IMR-90 (cell line): ENCODE measurements at regions not wholly inside any gene's neighbourhood (a gene's known extent, or its start where the extent isn't known, plus 50 kb on each side); places are given as distances from the start of the nearest gene placed in this dataset.
"Not testable (repeated sequence)": the region's sequence is repeated elsewhere in the genome, so short reads cannot be mapped to it uniquely, and the experiment has no call there.

Experiments
- ATAC-seq: fragments of 200-7000 bp; cut with Tn5 transposase; 2 replicates; pipeline ENCODE4 v1.9.1; 2020; ENCODE audit warnings: low read depth, mild to moderate bottlenecking, moderate library complexity
- BruUV-seq: library from RNA; stranded (reverse); fragments of 400-500 nt; replicated peaks from 2 replicates; lab custom pipeline; 2021; lab: Mats Ljungman, UMichigan
- CTCF ChIA-PET: fragments of 300-600 bp; formaldehyde crosslinking; extraction: SDS; loops from one replicate; lab custom pipeline; 2021; ENCODE audit warnings: antibody characterized with exemption; lab: Yijun Ruan, JAX
- POLR2A ChIA-PET: fragments of 300-600 bp; sonication (Branson Sonifier 250); formaldehyde crosslinking; loops from one replicate; lab custom pipeline; 2022; ENCODE audit warnings: antibody characterized with exemption; ENCODE audit not compliant: unreplicated experiment; lab: Charles Lee
- DNase-seq: peaks from one replicate; pipeline ENCODE4 v3.0.0; 2013
- H2AFZ ChIP-seq: replicated peaks from 2 replicates; pipeline ENCODE3; 2013; ENCODE audit warnings: low read length, mild to moderate bottlenecking; ENCODE audit not compliant: poor library complexity
- H2AK5ac ChIP-seq: 2 replicates; pipeline ENCODE4 v1.6.1; 2013; ENCODE audit warnings: low read depth, low read length, inconsistent platforms
- H2AK9ac ChIP-seq: replicated peaks from 2 replicates; pipeline ENCODE3; 2013; ENCODE audit warnings: mild to moderate bottlenecking, low read depth, low read length, moderate library complexity; ENCODE audit not compliant: poor library complexity
- H2BK120ac ChIP-seq: 2 replicates; pipeline ENCODE4 v1.6.1; 2013; ENCODE audit warnings: low read depth, low read length, inconsistent platforms
- H2BK15ac ChIP-seq: 3 replicates; pipeline ENCODE4 v1.6.1; 2013; ENCODE audit warnings: low read depth, low read length, inconsistent platforms
- H2BK20ac ChIP-seq: 2 replicates; pipeline ENCODE4 v1.6.1; 2013; ENCODE audit warnings: low read depth, mild to moderate bottlenecking, inconsistent platforms, low read length, moderate library complexity
- H2BK5ac ChIP-seq: 2 replicates; pipeline ENCODE4 v1.6.1; 2013; ENCODE audit warnings: mild to moderate bottlenecking, low read depth, low read length, inconsistent platforms; ENCODE audit not compliant: poor library complexity, severe bottlenecking
- H3K14ac ChIP-seq: replicated peaks from 2 replicates; pipeline ENCODE4 v1.6.1; 2013; ENCODE audit warnings: low read depth, low read length, inconsistent platforms
- H3K18ac ChIP-seq: 2 replicates; pipeline ENCODE4 v1.6.1; 2013; ENCODE audit warnings: low read depth, low read length, control low read depth
- H3K23ac ChIP-seq: 2 replicates; pipeline ENCODE4 v1.6.1; 2013; ENCODE audit warnings: low read depth, low read length, inconsistent platforms
- H3K27ac ChIP-seq: 2 replicates; pipeline ENCODE4 v1.5.1; 2013; ENCODE audit warnings: mild to moderate bottlenecking, control low read depth, low read length; ENCODE audit not compliant: insufficient read depth
- H3K27me3 ChIP-seq: 2 replicates; pipeline ENCODE4 v1.6.1; 2013; ENCODE audit warnings: low read length; ENCODE audit not compliant: control insufficient read depth, insufficient read depth
- H3K36me3 ChIP-seq: 2 replicates; pipeline ENCODE4 v1.6.1; 2013; ENCODE audit warnings: low read length, mixed read lengths; ENCODE audit not compliant: control insufficient read depth, insufficient read depth
- H3K4ac ChIP-seq: 2 replicates; pipeline ENCODE4 v1.6.1; 2013; ENCODE audit warnings: low read depth, low read length, inconsistent platforms
- H3K4me1 ChIP-seq: 2 replicates; pipeline ENCODE4 v1.6.1; 2013; ENCODE audit warnings: low read length, mixed read lengths; ENCODE audit not compliant: control insufficient read depth, insufficient read depth
- H3K4me2 ChIP-seq: 2 replicates; pipeline ENCODE4 v1.6.1; 2013; ENCODE audit warnings: low read depth, mild to moderate bottlenecking, control low read depth, low read length, moderate library complexity
- H3K4me3 ChIP-seq: 2 replicates; pipeline ENCODE4 v1.5.1; 2013; ENCODE audit warnings: low read depth, mild to moderate bottlenecking, control low read depth, low read length, moderate library complexity; ENCODE audit not compliant: insufficient read depth
- H3K56ac ChIP-seq: 2 replicates; pipeline ENCODE4 v1.6.1; 2013; ENCODE audit warnings: low read length, inconsistent platforms; ENCODE audit not compliant: insufficient read depth; ENCODE audit errors: extremely low read depth
- H3K79me1 ChIP-seq, 2 experiments: 2 replicates each; pipeline ENCODE4 v1.6.1; 2013; ENCODE audit warnings: low read length in 2 of 2, inconsistent platforms in 1 of 2, low read depth in 1 of 2
- H3K9ac ChIP-seq: 2 replicates; pipeline ENCODE4 v1.6.1; 2013; ENCODE audit warnings: low read depth, low read length, control low read depth
- H3K9me1 ChIP-seq: 2 replicates; pipeline ENCODE4 v1.6.1; 2013; ENCODE audit warnings: low read length, inconsistent platforms; ENCODE audit not compliant: insufficient read depth
- H3K9me3 ChIP-seq: 2 replicates; pipeline ENCODE4 v1.6.1; 2013; ENCODE audit warnings: low read length; ENCODE audit not compliant: control insufficient read depth, insufficient read depth
- H4K20me1 ChIP-seq: 2 replicates; pipeline ENCODE4 v1.6.1; 2013; ENCODE audit warnings: low read length, inconsistent platforms; ENCODE audit not compliant: insufficient read depth
- H4K5ac ChIP-seq: 2 replicates; pipeline ENCODE4 v1.6.1; 2013; ENCODE audit warnings: mild to moderate bottlenecking, low read depth, low read length, control low read depth
- H4K8ac ChIP-seq, 2 experiments: 2 replicates each; pipeline ENCODE4 v1.6.1; 2013; ENCODE audit warnings: low read depth in 2 of 2, low read length in 2 of 2, control low read depth in 1 of 2, inconsistent platforms in 1 of 2
- H4K91ac ChIP-seq: 2 replicates; pipeline ENCODE4 v1.6.1; 2013; ENCODE audit warnings: low read depth, low read length, inconsistent platforms; ENCODE audit not compliant: insufficient read depth
- WGBS, 2 experiments: methylation state at CpG; one replicate each; pipeline versions ENCODE4 v1.1.5 to v1.1.7; 2013; ENCODE audit warnings: missing lambda C conversion rate in 2 of 2; ENCODE audit not compliant: insufficient read length in 1 of 2; ENCODE audit errors: extremely low coverage in 2 of 2; 5-methylcytosine and 5-hydroxymethylcytosine counted together
- dilution Hi-C: fragments of 300-500 bp; cut with HindIII; formaldehyde crosslinking; loops from one replicate; pipeline ENCODE4 v1.14.3; 2018; ENCODE audit warnings: low sequenced_read_pairs; ENCODE audit not compliant: unreplicated experiment
- in situ Hi-C: fragments of 300-500 bp; cut with MboI; formaldehyde crosslinking; loops from 3 replicates; pipeline ENCODE4 v1.14.3; 2019; ENCODE audit warnings: low sequenced_read_pairs, inconsistent platforms, mixed read lengths
- intact Hi-C: fragments of 100-400 bp; cut with micrococcal nuclease; formaldehyde crosslinking; loops from 2 replicates; pipeline ENCODE4 v1.10.0; 2022

DNA sequence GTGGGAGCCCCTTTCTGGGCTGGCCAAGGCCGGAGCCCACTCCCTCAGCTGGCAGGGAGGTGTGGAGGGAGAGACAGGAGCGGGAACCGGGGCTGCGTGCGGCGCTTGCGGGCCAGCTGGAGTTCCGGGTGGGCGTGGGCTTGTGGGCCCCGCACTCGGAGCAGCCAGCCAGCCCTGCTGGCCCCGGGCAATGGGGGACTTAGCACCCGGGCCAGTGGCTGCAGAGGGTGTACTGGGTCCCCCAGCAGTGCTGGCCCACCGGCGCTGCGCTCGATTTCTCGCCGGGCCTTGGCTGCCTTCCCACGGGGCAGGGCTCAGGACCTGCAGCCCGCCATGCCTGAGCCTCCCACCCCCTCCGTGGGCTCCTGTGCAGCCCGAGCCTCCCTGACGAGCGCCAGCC lies 1082.5 kb downstream of the PCDH17 start:
- ATAC-seq, H2BK120ac ChIP-seq, H3K4me1 ChIP-seq, H2AFZ ChIP-seq, H3K79me1 ChIP-seq, H3K14ac ChIP-seq, H4K20me1 ChIP-seq, H3K36me3 ChIP-seq, H3K4ac ChIP-seq, H3K9me1 ChIP-seq, BruUV-seq, H3K27ac ChIP-seq, H3K27me3 ChIP-seq, intact Hi-C loops, H3K4me3 ChIP-seq, H4K5ac ChIP-seq, H3K9ac ChIP-seq, H2AK5ac ChIP-seq, H3K18ac ChIP-seq, H2BK20ac ChIP-seq, H3K4me2 ChIP-seq, H2AK9ac ChIP-seq, H3K56ac ChIP-seq, dilution Hi-C loops, H3K23ac ChIP-seq, DNase-seq, H2BK15ac ChIP-seq, CTCF ChIA-PET, H2BK5ac ChIP-seq, H4K8ac ChIP-seq, POLR2A ChIA-PET, H4K91ac ChIP-seq, in situ Hi-C loops: not testable (repeated sequence)
- peaks cover 14% of the 10 kb centered on the region for H3K9me3 ChIP-seq
- no CpG with 5 or more reads among the region's 25 CpGs for WGBS, 2 experiments
